Astrocyte of the spinal cord (primary cell): ENCODE measurements at regions not wholly inside any gene's neighbourhood (a gene's known extent, or its start where the extent isn't known, plus 50 kb on each side); places are given as distances from the start of the nearest gene placed in this dataset.

Experiments
- DNase-seq: peaks from one replicate; pipeline ENCODE4 v3.0.0; 2011; ENCODE audit warnings: low read depth, low spot score
- H3K4me3 ChIP-seq: 2 replicates; pipeline ENCODE4 v1.5.1; 2011; ENCODE audit warnings: low read depth, mild to moderate bottlenecking, low read length, moderate library complexity
- CTCF ChIP-seq: IDR thresholded peaks from 2 replicates; pipeline ENCODE4 v1.5.1; 2012; ENCODE audit warnings: low read depth, mild to moderate bottlenecking, low read length, inconsistent platforms
- in situ Hi-C: cut with HindIII; loops from 2 replicates; pipeline ENCODE4 v1.10.0; 2017; ENCODE audit warnings: low sequenced_read_pairs

GRCh38 chr12:58648176-58648575 is 272.1 kb downstream of the LRIG3 start:
- DNase-seq, result no peak
- no peak overlapping the region for H3K4me3 ChIP-seq
- in situ Hi-C loops, result no loop called here
- no peak for TF ChIP-seq CTCF

DNA sequence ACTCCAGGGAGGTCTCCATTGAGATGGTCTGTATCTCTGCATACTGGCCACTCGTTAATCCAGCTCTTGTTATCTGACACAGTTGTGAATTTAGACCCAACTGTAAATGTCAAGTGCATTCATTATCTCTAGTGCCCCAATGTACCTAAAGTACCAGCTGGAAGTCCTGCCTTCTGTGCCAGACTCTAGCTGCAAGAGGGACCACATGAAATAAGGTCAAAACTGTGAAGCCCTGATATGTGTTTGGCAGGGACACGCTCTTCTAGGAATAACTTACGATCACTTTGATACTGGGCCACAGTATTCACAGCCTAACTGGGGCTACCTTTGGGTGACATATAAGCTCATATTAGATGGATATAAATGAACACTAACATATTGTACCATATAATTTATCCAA is 268.5 kb downstream of the LRIG3 start:
- DNase-seq, result no peak
- in situ Hi-C loops, result no loop called here
- H3K4me3 ChIP-seq, result no peak overlapping the region
- TF ChIP-seq CTCF, result no peak

- no peak for TF ChIP-seq CTCF
- in situ Hi-C loops, result no loop called here
- no peak for DNase-seq
- no peak overlapping the region for H3K4me3 ChIP-seq
Observed at GRCh38 chr12:58654021-58654420, 266.3 kb downstream of the LRIG3 start.

DNA sequence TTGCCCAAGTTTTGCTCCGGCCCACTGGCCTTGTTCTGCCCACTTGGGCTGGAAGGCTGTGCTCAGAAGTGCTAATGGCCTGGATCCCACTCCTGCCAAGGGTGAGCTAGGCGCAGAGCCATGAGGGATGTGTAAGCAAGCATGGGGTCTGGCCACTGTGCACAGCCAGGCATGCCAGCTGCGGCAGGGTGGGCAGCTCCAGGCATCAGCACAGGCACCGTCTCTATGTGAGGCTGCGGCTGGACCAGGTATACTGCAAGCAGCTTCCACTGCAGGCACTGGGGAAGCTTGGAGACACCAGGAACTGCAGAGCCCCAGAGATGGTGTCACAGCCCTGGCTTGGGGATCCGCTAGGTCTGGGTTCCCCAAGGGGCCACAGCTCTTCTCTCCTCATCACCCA is 264.9 kb downstream of the LRIG3 start:
- no peak for DNase-seq
- in situ Hi-C loops, result no loop called here
- H3K4me3 ChIP-seq, result no peak overlapping the region
- TF ChIP-seq CTCF, result no peak

DNA sequence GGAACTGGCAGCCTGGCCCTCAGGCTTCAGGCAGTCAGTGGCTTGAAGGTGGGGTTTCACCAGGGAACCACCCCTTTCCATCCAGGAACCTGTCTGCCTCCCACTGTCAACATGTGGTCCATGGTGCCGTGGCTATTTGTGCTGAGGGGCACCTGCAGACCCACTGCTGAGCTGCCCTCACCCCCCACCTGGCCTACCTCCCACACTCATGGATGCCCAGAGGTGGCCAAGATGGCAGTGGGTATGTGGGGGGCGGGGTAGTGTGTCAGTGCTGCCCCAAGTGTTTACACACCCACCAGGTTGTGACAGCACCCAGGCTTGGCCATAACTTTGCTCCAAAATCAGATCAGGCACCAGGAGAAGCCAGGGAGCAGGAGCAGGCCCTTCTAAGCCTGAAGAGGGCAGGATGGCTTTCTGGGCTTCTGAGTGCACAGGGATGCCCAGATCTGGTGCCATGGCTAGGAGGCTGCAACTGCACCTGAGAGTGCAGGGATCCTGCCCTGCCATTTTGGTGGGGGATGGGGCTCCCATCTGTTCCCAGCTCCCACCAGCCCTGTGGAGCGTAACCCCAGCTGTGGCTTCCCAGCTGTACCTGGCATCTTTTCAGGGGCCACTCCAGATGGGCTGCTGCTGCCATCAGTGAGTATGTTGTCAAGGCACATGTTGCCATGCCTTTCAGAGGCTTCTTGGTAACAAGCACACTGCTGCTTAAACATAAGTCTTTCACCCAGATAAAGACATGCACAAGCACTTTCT is 263.9 kb downstream of the LRIG3 start:
- H3K4me3 ChIP-seq, result no peak overlapping the region
- TF ChIP-seq CTCF, result no peak
- DNase-seq, result no peak
- in situ Hi-C loops, result no loop called here

DNA sequence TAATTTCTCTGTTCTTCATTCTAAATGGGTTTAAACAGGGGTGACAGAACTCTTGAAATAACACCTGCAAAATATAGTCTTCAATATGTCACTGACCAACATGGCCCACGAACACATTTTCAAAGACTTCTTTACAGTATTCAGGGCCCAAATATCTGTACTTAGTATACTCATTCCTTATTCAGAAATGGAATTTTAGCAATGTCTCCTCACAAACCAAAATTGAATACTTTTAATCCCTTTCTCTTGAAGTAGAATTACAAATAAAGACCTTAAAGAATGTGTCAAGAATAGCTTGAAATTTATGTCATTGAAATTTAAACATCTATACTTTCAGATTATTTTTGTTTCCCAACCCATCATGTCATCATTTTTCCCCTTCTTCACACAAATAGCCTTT is 263.1 kb downstream of the LRIG3 start:
- no peak overlapping the region for H3K4me3 ChIP-seq
- TF ChIP-seq CTCF, result no peak
- in situ Hi-C loops, result no loop called here
- DNase-seq, result no peak
